SHP77 (cell line): ENCODE measurements at regions not wholly inside any gene's neighbourhood (a gene's known extent, or its start where the extent isn't known, plus 50 kb on each side); places are given as distances from the start of the nearest gene placed in this dataset.
A peak's percentile ranks its signal among the peaks of the same experiment; 100 is the strongest.

Source experiments
- DNase-seq, 2 experiments: peaks; one replicate each; lab custom pipeline; 2025; lab: John Stamatoyannopoulos, UW

DNA sequence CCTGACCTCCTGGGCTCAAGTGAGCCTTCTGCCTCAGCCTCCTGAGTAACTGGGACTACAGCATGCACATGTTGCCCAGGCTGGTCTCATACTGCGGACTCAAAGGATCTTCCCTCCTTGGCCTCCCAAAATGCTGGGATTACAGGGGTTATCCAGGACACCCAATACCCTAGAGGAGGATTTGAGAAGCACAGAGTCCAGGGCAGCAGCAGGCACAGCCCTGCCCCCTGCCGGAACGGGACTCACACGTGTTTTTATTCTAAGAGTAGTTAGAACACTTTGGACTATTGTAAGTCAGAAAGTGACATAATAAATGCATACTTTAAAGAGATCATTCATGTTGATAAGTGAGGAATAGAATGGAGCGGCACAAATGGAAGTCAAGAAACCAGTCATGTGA lies 80.2 kb downstream of the C6orf118 start:
- DNase-seq = no peak

DNA sequence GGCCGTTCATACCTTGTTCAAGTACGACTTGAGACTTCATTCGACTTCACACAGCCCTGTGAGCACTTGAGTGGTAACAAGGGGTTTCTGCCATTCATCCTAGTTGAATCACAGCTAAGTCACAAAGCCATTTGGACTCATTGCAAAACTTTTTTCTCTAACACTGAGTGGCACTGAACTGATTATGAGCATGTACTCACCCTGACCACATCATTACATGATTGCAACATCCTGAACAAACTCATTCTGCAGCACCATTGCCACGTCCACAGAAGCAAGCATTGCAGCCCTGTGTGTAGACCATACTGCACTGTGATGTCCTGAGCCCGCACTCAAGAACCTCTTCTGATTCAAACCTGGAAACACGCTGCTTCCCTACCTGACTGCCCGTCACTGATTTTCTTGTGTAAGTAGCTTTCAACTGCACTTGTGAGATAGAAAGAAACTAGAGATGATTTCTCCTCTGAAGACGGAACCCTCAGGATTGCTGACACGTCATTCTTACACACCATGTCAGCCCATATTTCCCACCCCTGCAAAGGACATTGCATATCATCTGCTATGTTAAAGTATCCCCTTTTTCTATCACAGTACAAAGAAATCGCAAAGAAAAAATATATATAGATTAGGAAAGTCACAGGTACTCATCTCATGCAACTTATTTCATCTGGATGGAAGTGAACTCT lies 81.6 kb downstream of the C6orf118 start:
- DNase-seq = no peak

DNA sequence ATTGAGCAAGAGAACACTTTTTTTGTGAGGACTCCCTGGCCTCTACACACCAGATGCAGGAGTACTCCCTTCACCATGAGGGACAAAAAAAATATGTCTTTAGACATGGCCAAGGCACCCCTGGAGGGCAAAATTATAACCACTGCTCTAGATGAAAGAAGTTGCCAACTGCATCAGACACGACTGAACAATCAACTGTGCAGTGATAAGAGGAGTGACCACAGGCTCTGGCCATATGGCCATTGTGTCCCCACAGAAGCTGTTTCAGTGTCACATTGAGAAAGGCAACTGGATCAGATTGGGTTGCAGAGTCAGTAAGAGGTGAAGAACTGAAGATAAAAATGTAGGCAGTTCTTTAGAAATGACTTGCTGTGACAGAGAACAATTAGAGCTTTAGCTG lies 85.7 kb downstream of the C6orf118 start:
- DNase-seq = no peak

GRCh38 chr6:165223101-165223500 lies 86.3 kb downstream of the C6orf118 start:
- no peak for DNase-seq

DNA sequence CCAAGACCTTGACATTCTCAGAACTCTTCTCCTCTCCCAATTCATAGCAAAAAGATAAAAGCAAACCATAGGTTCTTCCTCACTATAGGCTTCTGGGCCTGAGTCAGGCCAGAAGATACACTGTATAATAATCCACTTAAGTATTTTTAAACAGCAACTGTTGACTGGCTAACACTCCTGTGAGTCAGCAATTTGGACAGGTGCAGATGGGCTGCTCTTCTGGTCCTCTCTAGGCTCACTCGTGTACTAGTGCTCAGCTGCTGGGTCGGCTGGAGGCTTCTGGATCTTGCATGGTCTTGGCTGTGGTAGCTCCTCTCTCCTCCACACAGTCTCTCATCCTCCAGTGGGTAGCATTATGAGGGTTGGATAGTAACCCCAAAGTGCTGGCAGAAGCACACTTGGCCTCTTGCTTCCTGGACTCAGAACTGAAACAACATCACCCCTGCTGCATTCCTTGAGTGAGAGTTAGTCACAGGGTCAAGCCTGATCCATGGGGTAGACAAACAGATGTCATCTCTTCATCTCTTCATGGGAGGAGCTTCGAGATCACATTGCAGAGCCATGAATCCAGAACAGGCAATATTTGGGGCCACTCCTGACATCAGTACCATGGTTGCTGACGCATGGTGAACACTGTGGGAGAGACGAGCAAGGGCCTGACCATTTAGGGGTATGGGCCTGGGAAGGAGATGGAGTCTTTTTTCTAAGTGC lies 86.9 kb downstream of the C6orf118 start:
- DNase-seq = no peak

DNA sequence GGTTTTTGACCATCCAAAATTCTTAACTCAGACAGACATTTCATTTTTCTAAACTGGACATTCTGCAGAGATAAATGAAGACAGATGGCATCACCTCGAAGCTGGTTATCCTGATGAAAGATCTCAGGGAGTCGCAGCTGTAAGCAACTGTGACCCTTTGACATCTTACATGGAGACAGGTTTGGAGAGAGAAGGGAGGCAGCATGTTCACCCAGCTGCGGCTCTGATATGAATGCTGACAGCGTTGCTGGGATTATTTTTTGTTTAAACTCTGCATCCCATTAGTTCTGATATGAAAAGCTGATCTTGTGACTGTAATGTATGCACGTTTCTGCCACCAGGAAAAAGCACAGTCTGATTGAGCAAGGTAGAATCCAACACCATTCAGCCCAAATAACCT lies 89.4 kb downstream of the C6orf118 start:
- DNase-seq = no peak

GRCh38 chr6:165219629-165220028 lies 89.8 kb downstream of the C6orf118 start:
- no peak for DNase-seq

- no peak for DNase-seq
Measured at GRCh38 chr6:165218829-165219228, 90.6 kb downstream of the C6orf118 start.

GRCh38 chr6:165206798-165207197 lies 102.6 kb downstream of the C6orf118 start:
- no peak for DNase-seq

- no peak for DNase-seq
Measured at GRCh38 chr6:165205632-165206031, 103.8 kb downstream of the C6orf118 start.

- no peak for DNase-seq
Measured at GRCh38 chr6:165204807-165205545, 104.4 kb downstream of the C6orf118 start.

GRCh38 chr6:165200178-165200577 lies 109.2 kb downstream of the C6orf118 start:
- no peak for DNase-seq

DNA sequence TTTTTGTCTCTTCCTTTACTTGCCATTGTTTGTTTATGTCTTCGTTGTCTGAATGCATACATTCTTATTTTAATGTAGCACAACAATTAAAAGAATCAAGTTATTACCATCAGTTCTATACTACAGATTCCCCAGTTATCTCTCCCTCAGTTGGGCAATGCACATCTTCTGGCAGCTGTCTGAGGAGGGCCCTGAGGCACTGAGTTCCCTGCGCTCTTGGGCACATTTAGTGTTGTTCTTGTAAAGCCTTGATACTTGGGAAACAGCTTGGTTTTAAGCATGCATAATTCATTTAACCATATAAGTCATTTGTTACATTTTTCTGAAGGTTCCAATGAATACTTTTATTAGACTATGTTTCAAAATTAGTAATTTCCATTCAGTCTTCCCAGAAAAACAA lies 117.9 kb downstream of the C6orf118 start:
- DNase-seq = no peak

GRCh38 chr6:165186441-165187205 lies 122.8 kb downstream of the C6orf118 start:
- DNase-seq = no peak

GRCh38 chr6:165186041-165186440 lies 123.4 kb downstream of the C6orf118 start:
- DNase-seq = no peak

DNA sequence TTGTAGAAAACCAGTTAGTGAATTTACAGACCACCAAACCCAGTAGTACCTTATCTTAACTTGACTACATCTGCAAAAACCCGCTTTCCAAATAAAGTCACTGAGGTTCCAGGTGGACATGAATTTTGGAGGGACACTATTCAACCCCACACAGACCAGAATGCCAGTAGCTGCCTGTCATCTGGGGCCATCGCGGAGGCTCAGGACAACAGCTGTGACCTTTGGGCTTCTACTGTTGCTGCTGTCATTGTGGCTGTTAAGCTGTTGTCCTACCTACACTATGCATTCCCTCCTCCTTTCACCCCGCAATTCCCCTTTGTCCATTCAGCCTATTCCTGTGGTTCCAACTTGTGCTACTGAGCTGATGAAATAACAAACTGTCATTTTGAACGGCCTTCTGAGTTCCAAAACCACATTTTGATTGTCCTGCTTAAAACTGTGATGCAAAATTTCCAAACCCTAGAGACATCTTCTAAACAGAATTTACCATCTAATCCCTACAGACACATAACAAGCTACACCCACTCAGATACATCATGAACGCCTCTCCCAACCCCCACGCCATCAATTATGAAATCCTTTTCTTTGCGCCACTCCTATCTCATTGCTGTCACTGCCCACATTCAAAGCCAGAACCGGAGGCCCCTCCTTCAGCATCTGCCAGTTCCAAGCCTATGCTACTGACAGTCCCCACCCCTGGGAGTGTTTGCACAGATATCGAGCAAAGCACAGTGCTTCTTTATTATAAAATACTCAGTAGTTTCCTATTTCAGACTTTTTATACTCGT lies 125.0 kb downstream of the C6orf118 start:
- DNase-seq = peak in 1 of 2 experiments; percentile 12

DNA sequence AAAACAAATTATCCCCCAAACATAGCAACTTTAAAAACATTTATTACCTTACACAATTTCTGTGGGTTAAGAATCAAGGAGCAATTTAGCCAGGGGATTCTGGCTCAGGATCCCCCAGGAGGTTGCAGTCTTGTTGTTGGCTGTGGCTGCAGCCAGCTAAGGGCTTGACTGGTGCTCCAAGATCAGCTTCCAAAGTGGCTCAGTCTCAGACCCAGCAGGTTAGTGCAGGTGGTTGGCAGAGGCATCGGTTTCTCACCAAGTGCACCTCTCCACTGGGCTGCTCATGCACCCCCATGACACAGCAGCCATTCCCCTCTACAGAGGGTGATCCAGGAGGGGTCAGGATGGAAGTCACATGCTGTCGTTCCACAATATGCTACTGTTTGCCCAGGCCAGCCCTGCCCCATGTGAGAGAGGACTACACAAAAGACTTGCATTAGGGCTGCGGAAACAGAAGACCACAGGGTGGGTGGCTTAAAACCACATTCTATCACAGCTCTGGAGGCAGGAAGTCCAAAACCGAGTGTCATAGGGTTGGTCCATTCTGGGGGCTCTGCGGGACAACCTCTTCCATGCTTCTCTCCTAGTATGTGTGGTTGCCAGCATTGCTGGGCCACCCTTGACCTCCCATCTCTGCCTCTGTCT lies 125.8 kb downstream of the C6orf118 start:
- no peak for DNase-seq

DNA sequence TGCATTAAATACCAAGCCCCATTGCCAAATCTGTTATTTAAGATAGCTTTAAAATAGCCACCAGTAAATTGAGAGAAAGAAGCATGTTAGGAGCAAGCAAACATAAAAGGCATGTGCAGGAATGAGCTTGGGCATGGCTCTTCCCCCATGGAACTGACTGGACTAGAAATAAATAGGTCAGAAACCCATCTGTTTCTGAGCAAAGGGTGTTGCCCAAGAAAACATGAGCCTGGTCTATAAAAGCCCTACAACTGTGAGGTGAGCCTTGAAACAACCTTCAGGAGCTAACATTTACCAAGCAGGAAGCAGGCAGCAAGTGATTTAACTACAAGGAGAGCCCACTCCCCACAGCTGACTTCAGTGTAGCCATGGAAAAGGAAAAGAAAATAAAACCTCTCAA lies 126.3 kb downstream of the C6orf118 start:
- DNase-seq = no peak

GRCh38 chr6:165181951-165182414 lies 127.4 kb downstream of the C6orf118 start:
- DNase-seq = no peak

DNA sequence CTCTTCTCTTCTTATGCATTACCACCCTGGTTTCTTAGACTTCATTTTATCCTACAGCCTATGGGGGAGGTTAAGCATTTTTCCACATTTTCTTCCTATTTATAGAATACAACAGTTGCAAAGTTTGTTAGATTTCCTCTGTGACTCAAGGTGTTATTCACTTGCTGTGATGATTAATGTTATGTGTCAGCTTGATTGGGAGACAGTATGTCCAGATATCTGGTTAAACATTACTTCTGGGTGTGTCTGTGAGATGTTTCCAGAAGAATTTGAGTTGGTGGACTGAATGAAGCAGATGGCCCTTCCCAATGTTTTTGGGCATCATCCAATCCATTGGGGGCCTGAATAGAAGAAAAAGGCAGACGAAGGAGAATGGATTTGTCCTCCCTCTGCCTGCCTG lies 131.3 kb downstream of the C6orf118 start:
- DNase-seq = no peak

- DNase-seq = no peak
Measured at GRCh38 chr6:165173484-165173883, 135.9 kb downstream of the C6orf118 start.
